HFFc6 (cell line): ENCODE measurements at regions not wholly inside any gene's neighbourhood (a gene's known extent, or its start where the extent isn't known, plus 50 kb on each side); places are given as distances from the start of the nearest gene placed in this dataset.
A peak's percentile ranks its signal among the peaks of the same experiment; 100 is the strongest.
"Not testable (repeated sequence)": the region's sequence is repeated elsewhere in the genome, so short reads cannot be mapped to it uniquely, and the experiment has no call there.

ENCODE experiments used
- DNase-seq: peaks from one replicate; pipeline ENCODE4 v3.0.0-alpha.2; 2018
- H3K27ac Mint-ChIP-seq: 2 replicates; pipeline ENCODE4 v1.8.0; 2020; ENCODE audit warnings: mild to moderate bottlenecking, mixed read lengths
- H3K27me3 Mint-ChIP-seq: 2 replicates; pipeline ENCODE4 v1.8.0; 2021; ENCODE audit warnings: mild to moderate bottlenecking, moderate library complexity, mixed read lengths; ENCODE audit not compliant: insufficient read depth
- H3K36me3 Mint-ChIP-seq: 2 replicates; pipeline ENCODE4 v1.8.0; 2021; ENCODE audit warnings: low read depth, mixed read lengths
- H3K4me1 Mint-ChIP-seq: 2 replicates; pipeline ENCODE4 v1.8.0; 2020; ENCODE audit warnings: low read depth, mixed read lengths
- H3K4me3 Mint-ChIP-seq: 2 replicates; pipeline ENCODE4 v1.8.0; 2020; ENCODE audit warnings: mild to moderate bottlenecking, moderate library complexity, mixed read lengths
- H3K9me3 Mint-ChIP-seq: 2 replicates; pipeline ENCODE4 v1.8.0; 2020; ENCODE audit warnings: mild to moderate bottlenecking, mixed read lengths
- TF ChIP-seq, protein P1 (sequence below): fragments of 200-600 bp; sonication (generic); IDR thresholded peaks from 2 replicates; pipeline ENCODE4 v1.5.0; 2021; ENCODE audit warnings: antibody characterized with exemption, mild to moderate bottlenecking

DNA sequence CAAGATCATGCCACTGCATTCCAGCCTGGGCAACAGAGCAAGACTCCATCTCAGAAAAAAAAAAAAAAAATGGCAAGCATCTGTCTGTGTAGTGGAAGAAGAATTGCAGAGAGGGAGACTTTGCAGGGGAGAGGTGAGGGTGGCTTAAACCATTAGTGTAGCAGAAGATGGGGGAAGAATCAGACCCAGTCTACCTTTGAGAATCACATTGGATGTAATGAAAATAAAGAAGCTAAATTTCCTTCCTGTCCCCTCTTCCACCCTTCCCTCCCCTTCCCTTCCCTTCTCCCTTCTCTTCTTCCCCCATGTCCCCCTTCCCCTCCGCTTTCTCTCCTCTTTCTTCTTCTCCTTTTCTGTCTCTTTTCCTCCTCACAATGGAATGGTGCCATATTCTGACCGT is 180.8 kb upstream of the SVIL start:
- Mint-ChIP-seq H3K36me3 (peaks cover under 1% of the 10 kb centered on the region; the same call in 1 of the 2 replicates), H3K4me1 (peaks cover 20% of the 10 kb centered on the region), H3K27ac (no peak overlapping the region), H3K27me3 (peaks cover 29% of the 10 kb centered on the region), H3K9me3 (no peaks in the 10 kb centered on the region), H3K4me3 (no peak overlapping the region)
- no peak for DNase-seq
- TF ChIP-seq, protein P1, sequence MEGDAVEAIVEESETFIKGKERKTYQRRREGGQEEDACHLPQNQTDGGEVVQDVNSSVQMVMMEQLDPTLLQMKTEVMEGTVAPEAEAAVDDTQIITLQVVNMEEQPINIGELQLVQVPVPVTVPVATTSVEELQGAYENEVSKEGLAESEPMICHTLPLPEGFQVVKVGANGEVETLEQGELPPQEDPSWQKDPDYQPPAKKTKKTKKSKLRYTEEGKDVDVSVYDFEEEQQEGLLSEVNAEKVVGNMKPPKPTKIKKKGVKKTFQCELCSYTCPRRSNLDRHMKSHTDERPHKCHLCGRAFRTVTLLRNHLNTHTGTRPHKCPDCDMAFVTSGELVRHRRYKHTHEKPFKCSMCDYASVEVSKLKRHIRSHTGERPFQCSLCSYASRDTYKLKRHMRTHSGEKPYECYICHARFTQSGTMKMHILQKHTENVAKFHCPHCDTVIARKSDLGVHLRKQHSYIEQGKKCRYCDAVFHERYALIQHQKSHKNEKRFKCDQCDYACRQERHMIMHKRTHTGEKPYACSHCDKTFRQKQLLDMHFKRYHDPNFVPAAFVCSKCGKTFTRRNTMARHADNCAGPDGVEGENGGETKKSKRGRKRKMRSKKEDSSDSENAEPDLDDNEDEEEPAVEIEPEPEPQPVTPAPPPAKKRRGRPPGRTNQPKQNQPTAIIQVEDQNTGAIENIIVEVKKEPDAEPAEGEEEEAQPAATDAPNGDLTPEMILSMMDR: no peak

DNA sequence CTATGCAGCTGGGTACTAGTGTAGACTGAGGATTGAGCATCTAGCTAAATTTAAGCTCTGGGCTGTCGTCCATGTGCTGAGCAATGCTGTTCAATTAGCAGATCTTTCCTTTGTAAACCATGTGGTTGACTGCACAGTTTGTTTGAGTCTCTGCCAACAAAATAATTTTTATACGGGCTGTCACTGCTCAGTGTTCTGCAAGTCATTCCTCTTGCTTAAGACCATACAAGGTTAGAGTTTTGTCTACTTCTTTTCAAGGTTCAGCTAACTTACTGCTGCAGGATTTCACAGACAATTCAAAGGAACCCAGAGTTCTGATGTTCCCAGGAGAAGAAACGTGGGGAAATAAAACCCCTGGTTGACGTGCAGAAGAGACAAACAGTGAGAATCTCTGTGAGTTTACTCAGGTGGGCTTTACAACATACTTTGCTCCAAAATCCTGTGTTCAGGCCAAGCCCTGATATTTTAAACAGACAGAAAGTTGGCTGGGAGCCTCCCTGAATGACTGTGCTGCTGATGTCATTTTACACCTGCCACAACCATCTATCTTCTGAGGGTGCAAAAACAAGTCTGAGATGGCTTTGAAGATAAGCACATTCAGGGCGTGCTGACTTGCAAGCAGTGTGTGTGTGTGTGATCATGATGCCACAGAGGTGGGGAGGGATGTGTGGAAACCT is 177.1 kb upstream of the SVIL start:
- peaks cover 35% of the 10 kb centered on the region for H3K4me1 Mint-ChIP-seq
- TF ChIP-seq, protein P1: no peak
- peak overlapping the region; percentile 50 for H3K4me3 Mint-ChIP-seq
- peak overlapping the region; percentile 93 for H3K27ac Mint-ChIP-seq
- peaks cover 22% of the 10 kb centered on the region for H3K27me3 Mint-ChIP-seq
- DNase-seq: peak; percentile 96
- peaks cover 12% of the 10 kb centered on the region for H3K36me3 Mint-ChIP-seq
- no peaks in the 10 kb centered on the region for H3K9me3 Mint-ChIP-seq

DNA sequence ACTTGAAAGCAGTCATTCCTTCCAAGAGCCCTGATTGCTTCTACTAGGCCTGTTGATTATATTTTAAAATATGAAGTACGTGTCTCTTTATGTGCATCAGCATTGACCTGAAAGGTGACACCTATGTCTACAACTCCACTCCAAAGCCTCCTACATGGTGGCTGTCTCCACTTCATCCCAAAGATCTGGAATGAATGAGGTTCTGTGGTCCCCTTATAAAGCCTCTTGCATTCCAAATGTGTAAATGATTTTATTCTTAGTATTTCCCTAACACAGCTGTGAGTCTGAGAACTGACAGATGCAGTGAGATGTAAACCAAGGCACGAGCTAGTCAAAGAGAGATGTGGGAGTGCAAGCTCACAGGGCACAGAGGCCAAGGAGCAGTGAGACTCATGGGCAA is 176.0 kb upstream of the SVIL start:
- H3K27ac Mint-ChIP-seq: no peak overlapping the region; the same call in 1 of the 2 replicates
- H3K36me3 Mint-ChIP-seq: peaks cover 12% of the 10 kb centered on the region
- no peaks in the 10 kb centered on the region for H3K9me3 Mint-ChIP-seq
- H3K4me3 Mint-ChIP-seq: no peak overlapping the region
- peaks cover 15% of the 10 kb centered on the region for H3K27me3 Mint-ChIP-seq
- no peak for DNase-seq
- H3K4me1 Mint-ChIP-seq: peaks cover 46% of the 10 kb centered on the region
- TF ChIP-seq, protein P1: no peak

DNA sequence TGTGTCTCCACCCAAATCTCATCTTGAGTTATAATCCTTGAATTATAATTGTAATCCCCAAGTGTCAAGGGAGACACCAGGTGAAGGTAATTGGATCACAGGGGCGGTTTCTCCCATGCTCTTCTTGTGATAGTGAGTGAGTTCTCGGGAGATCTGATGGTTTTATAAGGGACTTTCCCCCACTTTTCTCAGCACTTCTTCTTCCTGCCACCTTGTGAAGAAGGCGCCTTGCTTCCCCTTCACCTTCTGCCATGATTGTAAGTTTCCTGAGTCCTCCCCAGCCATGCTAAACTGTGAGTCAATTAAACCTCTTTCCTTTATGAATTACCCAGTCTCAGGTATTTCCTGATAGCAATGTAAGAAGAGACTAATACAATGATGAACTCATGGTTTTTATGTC is 175.5 kb upstream of the SVIL start:
- H3K27me3 Mint-ChIP-seq, H3K9me3 Mint-ChIP-seq, H3K4me3 Mint-ChIP-seq, H3K27ac Mint-ChIP-seq, DNase-seq: not testable (repeated sequence)
- Mint-ChIP-seq H3K36me3 (peaks cover 12% of the 10 kb centered on the region), H3K4me1 (peaks cover 52% of the 10 kb centered on the region)

DNA sequence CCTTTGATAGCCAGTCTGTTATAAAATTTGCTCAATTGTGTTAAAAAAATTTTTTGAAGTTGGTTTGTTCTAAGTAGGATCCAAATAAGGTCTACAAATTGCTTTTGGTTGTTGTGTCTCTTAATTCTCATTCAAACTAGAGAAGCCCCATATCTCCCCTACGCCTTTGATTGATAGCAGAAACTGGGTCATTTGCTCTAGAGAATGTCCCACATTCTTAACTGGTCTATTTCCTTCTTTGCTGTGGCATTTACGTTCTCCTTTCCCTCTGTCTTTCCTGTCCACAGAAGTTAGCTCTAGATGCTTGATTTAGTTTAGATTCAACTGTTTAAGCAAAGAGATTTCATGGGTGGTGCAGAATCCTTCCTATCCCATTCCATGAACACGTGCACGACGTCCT is 174.6 kb upstream of the SVIL start:
- no peak for DNase-seq
- H3K9me3 Mint-ChIP-seq: no peaks in the 10 kb centered on the region
- TF ChIP-seq, protein P1: no peak
- H3K27ac Mint-ChIP-seq: no peak overlapping the region
- H3K36me3 Mint-ChIP-seq: peaks cover 12% of the 10 kb centered on the region
- peaks cover 4% of the 10 kb centered on the region for H3K27me3 Mint-ChIP-seq
- H3K4me3 Mint-ChIP-seq: no peak overlapping the region
- peaks cover 60% of the 10 kb centered on the region for H3K4me1 Mint-ChIP-seq

DNA sequence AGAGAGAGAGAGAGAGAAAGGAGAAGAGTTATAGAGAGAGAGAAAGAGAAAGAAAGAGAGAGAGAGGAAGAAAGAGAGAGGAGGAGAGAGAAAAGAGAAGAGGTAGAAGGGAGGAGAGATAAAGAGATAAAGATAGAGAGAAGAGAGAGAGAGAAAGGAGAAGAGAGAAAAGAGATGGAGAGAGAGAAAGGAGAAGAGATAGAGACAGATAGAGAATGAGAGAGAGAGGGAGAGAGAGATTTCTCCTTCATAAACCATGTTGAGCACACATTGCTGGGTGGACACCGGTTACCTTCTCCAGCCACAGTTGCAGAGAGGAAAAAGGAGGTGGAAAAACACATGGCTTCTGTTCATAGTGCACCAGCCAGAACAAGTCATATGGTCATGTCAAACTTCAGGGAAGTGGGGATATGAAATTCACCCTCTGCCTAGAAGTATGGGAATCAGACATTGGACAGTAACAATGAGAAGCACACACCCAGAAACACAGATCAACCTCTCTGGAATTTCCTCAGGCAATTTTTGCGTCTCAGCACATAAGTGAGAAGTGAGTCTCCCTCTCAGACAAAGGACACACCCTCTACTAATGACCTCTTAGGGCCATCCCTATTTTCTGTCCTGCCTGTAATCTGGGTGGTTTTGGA is 172.5 kb upstream of the SVIL start:
- Mint-ChIP-seq H3K27me3 (peaks cover 6% of the 10 kb centered on the region), H3K9me3 (no peaks in the 10 kb centered on the region), H3K36me3 (peaks cover 12% of the 10 kb centered on the region), H3K27ac (peak overlapping the region; percentile 56), H3K4me3 (peak overlapping the region; percentile 37), H3K4me1 (peaks cover 78% of the 10 kb centered on the region)
- peak; percentile 84 for DNase-seq
- TF ChIP-seq, protein P1: no peak
